Uterus (tissue), 2 donors: ENCODE measurements at regions not wholly inside any gene's neighbourhood (a gene's known extent, or its start where the extent isn't known, plus 50 kb on each side); places are given as distances from the start of the nearest gene placed in this dataset.

Experiments
- CTCF ChIP-seq, 4 experiments: fragments of 200-600 bp in 2 of 4; fragments of 450-650 bp in 2 of 4; sonication (generic) in 2 of 4; IDR thresholded peaks; one replicate each; pipeline ENCODE4 v1.5.1; 2016 to 2019; ENCODE audit warnings: antibody characterized with exemption in 4 of 4, mild to moderate bottlenecking in 2 of 4, moderate library complexity in 1 of 4
- POLR2A ChIP-seq, 2 donors: fragments of 450-650 bp; IDR thresholded peaks; one replicate each; pipeline ENCODE4 v1.6.1; 2016; ENCODE audit warnings: antibody characterized with exemption in 2 of 2, mild to moderate bottlenecking in 1 of 2, moderate library complexity in 1 of 2

GRCh38 chr10:4494551-4494950, 331.5 kb upstream of the AKR1E2 start:
- TF ChIP-seq CTCF (IDR thresholded peaks at IDR 0.05) (no peak), POLR2A (IDR thresholded peaks at IDR 0.05) (no peak)
